B cell (primary cell): ENCODE measurements at regions not wholly inside any gene's neighbourhood (a gene's known extent, or its start where the extent isn't known, plus 50 kb on each side); places are given as distances from the start of the nearest gene placed in this dataset.

Experiments
- CTCF ChIP-seq: fragments of 200-600 bp; IDR thresholded peaks from one replicate; pipeline ENCODE4 v1.8.0; 2022; ENCODE audit warnings: antibody characterized with exemption, mild to moderate bottlenecking
- EZH2 ChIP-seq: IDR thresholded peaks from 2 replicates; pipeline ENCODE4 v1.6.1; 2012; ENCODE audit warnings: borderline replicate concordance, low read depth, mild to moderate bottlenecking, moderate library complexity, low read length; ENCODE audit not compliant: insufficient read depth, poor library complexity, severe bottlenecking

- no peak for TF ChIP-seq EZH2
- no peak for TF ChIP-seq CTCF
These were observed 73.7 kb upstream of the TNFRSF21 start for GRCh38 chr6:47383360-47383759.
